HPDE6-E6E7 (cell line): ENCODE measurements at regions not wholly inside any gene's neighbourhood (a gene's known extent, or its start where the extent isn't known, plus 50 kb on each side); places are given as distances from the start of the nearest gene placed in this dataset.

Experiments
- DNase-seq: peaks from one replicate; pipeline ENCODE4 v3.0.0; 2011; ENCODE audit warnings: missing footprints; ENCODE audit errors: extremely low spot score

GRCh38 chr2:128979182-128979581 is 660.5 kb upstream of the HS6ST1 start:
- no peak for DNase-seq

GRCh38 chr2:128980475-128980874 is 661.8 kb upstream of the HS6ST1 start:
- no peak for DNase-seq

DNA sequence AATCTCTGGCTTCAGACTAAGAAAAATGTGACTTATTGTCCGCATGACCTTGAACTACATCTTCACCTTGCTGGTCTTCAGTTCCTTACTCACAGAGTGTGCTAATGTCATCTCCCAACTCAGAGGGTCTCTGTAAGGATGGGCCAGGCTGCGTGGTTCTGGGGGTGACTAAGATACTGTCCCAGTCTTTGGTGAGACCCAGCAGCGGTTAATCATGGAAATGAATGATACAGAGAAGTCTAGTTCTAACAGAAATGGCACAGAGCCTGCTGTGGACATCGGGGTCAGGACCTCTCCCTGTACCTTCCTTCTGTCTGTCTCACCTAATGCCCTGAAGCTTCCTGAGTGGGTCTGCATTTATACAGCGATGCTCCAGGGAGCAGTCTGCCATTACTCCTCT is 662.7 kb upstream of the HS6ST1 start:
- no peak for DNase-seq

GRCh38 chr2:128982001-128982400 is 663.3 kb upstream of the HS6ST1 start:
- no peak for DNase-seq

- no peak for DNase-seq
These were observed 664.0 kb upstream of the HS6ST1 start for GRCh38 chr2:128982670-128983069.

DNA sequence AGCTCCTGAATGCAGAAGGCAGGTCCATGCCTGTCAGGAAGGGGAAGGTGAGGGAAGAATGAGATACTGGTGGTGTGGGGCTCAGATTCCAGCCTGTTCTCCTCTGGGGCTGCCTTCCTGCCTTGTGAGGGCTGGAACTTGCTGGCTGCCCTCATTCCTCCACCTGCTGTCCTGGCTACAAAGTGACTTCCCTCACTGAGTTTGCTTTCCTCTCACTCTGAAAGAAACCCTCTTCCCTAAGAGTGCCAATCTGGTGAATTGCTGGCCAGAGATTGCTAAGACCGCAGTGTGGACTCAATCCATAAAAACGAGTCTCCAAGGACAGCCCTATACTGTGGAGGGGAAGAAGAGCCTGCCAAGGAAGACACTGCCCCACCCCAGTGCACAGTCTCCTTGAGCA is 664.4 kb upstream of the HS6ST1 start:
- DNase-seq: no peak

GRCh38 chr2:128984081-128984480 is 665.4 kb upstream of the HS6ST1 start:
- DNase-seq: no peak

- no peak for DNase-seq
These were observed 666.2 kb upstream of the HS6ST1 start for GRCh38 chr2:128984855-128985254.

DNA sequence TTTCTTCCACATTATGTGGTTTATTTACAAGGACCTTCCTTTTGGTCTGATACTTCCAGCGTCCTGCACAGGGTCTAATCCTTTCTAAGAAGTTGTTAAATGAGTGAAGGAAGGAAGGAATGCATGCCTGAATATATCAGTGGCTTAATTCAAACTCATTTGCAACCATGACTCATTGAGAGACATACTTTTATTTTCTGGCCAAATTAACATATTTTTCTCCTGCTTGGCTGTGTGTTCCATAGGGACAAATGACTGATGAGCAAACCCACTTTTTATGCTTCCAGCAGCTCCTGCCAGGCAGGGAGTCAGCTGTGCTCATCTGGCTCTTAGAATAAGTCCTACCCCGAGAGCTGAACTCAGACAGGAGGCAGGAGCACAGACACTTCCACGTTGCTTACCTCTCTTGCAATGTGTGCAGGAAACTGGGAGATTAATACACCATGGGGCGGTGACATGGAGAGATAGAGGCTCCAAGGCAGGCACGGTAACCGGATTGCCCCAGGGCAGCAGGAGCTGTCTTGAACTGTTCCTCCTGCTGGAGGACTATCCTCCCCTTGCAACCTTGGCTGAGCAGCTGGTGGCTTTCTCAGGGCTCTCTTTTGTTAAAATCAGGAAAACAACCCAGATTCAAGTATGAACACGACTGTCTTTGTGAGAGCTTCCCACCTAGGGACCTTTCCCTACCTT is 667.5 kb upstream of the HS6ST1 start:
- DNase-seq: peak; percentile 12

DNA sequence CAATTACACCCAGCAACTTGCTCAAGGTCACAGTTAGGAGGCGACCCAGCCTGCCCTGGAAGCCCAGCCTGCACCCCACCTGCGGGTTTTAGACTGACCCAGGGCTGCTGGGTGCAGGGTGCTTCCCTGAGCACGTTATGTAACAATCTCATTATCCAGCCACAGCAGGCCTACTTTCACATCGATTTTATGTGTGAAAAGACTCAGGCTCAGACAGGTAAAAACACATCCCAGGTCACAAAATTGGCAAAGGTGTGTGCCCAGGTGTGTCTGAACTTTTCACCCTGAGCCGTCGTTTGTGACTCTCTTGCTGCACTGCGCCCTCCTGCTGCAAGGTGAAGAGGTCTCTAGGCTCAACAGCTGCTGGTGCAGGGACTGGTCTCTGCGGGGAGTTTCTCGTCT is 668.2 kb upstream of the HS6ST1 start:
- no peak for DNase-seq

GRCh38 chr2:128988326-128988725 is 669.7 kb upstream of the HS6ST1 start:
- DNase-seq: no peak

- no peak for DNase-seq
These were observed 670.3 kb upstream of the HS6ST1 start for GRCh38 chr2:128988967-128989366.

- no peak for DNase-seq
These were observed 676.4 kb upstream of the HS6ST1 start for GRCh38 chr2:128995086-128995485.

DNA sequence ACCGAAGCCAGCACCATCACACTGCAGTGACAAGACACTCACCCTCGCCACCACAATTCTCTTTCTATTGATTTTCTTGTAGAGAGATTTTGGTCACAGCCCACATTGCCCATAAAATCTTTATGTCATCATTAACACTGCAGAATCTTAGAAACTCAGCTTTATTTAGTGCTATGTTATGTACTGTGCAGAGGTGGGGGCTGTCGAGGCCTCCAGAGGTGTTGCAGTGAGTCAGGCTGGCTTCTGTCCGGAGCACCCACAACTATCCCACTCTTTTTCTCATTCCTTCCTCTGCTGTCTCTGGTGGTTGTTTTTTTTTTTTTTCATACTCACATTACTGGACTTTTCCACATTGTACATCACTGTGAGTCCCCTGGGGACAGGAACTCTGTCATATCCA is 677.4 kb upstream of the HS6ST1 start:
- DNase-seq: no peak

DNA sequence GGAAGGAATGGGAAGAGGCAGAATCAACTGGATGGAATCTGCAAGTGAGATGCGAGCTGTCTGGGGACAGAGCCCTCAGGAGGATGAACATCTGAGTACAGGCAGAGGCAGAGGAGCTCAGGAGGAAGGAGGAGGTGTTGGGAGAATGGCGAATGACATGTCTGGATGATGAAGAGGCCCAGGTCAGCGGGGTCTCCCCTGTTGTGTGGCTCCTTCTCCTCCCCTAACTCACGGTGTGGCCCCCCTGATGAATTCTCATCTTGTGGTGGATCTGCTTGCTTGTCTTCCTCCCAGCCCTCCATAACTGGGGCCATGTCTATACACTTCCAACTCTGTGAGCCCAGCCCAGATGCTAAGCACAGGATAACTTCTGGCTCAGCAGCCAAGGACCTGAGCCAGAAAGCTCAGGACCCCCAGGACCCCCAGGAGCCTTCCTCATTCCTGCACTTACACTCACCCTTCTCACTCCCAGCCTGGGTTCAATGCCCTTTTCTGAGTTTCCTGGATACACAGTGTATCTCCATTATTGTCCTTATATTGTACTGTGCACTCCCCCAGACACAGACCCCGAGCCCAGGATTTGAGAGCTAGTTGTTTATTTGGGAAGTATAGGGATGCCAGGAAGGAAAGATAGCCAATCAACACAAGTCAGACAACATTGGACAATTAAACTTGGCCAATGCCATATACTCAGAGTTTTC is 678.6 kb upstream of the HS6ST1 start:
- DNase-seq: no peak

DNA sequence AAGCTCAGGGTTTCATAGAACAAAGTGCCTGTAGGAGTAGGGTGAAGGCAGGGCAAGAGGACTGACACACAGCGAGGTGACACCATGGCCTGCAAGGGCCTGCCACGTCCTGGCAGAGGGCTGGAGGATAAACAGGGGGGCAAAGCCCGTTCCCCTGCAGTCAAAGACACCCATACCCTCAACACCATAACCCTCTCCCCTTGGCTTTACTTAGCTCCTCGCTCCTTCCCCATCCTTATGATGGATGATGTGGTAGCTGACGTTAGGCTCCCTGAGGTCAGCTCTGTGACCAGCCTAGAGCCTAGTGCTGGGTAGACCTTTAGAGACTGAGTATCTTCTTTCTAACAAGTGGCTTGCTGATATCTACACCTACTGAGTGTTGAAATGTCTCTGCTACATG is 683.3 kb upstream of the HS6ST1 start:
- no peak for DNase-seq

GRCh38 chr2:129002751-129003150 is 684.1 kb upstream of the HS6ST1 start:
- DNase-seq: no peak

DNA sequence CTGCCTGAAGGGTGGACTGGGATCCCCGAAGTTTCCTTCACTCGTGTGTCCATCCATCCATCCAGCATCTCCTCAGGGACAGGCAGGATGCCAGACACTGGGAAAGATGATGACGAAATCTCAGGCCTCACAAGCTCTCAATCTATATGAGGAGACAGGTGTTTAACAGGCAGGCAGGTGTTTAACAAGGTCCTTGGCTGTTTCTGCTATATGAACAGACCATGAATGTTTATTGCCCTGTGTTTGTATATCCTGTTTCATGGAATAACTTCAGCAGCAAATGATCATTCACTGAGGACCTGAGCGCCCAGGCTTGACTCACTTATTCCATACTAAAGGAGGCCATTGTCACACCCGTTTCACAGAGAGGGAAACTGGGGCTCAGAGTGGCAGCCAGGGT is 685.8 kb upstream of the HS6ST1 start:
- DNase-seq: no peak

DNA sequence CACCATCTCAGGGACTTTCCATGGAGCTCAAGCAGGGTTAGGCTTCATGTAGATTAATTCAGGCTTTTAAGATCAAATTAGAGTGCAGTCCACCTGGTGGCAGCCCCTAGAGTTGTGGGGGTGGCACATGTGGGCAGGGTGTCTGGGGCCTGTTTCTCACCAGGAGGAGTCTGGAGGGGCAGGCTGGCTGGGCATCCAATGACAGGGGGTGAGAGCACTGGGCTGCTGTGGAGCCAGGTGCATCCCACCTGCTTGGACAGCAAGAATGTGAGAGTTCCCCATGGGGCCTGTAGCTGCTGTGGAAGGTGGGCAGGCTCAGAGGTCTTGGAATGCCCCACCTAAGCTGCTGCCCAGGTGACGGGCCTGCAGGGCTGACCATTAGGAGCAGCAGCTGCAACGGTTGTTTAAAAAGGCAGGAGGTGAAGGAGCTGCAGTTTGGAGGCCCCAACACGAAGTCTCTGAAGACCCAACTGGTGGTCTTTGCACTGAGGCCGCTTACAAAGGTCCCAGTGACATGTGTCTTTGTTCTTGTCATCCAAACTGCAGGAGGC is 686.3 kb upstream of the HS6ST1 start:
- DNase-seq: no peak

DNA sequence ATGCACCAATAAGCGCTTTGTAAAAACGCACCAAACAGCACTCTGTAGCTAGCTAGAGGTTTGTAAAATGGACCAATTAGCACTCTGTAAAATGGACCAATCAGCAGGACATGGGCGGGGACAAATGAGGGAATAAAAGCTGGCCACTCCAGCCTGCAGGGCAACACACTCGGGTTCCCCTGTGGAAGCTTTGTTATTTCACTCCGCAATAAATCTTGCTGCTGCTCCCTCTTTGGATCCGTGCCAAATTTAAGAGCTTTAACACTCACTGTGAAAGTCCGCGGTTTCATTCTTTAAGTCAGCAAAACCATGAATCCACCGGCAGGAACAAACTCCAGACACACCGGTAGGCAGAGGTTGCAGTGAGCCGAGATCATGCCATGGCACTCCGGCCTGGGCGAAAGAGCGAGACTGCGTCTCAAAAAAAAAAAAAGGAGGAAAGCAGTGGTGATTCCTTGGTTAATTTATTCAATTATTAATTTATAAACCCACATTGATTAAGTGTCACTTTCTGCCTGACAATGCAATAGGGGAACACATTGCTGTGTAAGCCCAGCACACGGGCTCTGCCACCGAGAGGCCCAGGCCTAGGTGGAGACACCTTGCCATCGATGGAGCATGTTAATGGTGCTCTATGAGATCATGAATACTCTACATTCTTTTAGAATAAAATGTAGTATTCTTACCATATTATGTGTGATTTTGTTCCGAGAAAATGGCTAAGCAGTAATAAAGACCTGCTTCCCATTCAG is 687.6 kb upstream of the HS6ST1 start:
- no peak for DNase-seq

DNA sequence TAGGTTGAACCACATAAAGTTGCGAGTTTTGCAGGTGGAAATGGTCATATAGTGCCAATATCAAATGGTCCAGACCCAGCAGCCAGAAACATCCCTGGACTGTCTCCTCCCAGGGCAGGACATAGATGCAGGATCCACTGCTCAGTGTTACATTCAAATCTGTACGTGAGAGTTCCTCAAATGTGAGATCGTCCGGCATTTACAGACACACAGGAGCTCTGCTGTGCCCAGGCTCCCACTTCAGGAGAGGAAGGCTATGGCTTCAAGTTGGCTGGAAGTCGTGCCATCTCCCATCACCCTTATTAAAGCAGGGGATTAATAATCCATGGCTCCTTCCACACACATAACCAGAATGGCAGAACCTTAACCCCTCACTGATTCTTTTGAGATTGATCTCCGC is 688.2 kb upstream of the HS6ST1 start:
- no peak for DNase-seq

- no peak for DNase-seq
These were observed 689.6 kb upstream of the HS6ST1 start for GRCh38 chr2:129008055-129008880.
